ENCODE measurements at regions not wholly inside any gene's neighbourhood (a gene's known extent, or its start where the extent isn't known, plus 50 kb on each side); places are given as distances from the start of the nearest gene placed in this dataset.
"Not testable (repeated sequence)": the region's sequence is repeated elsewhere in the genome, so short reads cannot be mapped to it uniquely, and the experiment has no call there.

DNA sequence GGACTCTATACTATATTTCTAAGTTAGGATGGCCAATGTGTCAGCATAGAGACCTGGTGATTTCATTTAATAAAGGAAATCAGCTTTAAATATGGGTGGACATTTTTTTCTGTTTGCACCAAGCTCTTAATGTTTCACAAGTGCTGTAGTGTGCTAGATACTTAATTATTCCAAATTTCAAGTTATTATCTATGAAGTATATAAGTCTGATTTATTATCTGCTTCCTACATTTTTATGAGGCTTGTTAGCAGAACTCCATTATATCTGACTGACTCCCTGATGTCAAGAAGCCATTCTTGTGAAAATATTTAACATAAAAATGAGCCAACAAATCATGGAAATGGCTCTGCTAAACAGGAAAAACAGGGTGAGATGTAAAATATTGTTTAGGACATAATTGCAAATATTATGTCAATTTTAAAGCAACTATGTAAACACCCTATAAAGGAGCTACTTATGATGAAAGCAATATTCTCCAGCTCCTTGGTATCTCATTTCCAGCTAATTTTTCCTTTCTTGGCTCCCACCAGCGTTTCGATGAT lies 1415.2 kb downstream of the GATA3 start:
- FAIRE-seq = no peak

DNA sequence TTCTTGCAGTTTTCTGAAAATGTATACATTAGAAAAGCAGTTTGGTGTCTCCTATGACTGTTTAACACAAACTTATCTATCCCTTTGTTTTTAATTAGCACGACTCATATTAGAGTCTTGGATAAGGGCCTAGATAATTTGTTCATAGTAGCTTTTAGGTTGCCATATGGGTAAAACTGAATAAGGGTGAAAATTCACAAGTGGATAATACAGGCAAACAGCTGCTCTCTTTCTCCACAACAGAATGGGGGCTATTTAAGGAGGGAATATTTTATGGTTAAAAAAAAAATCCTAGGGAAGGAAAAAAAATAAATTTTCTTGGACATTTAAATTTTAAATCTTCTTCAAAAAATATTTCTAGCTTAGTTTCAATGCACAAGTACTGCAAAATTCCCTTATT lies 1416.1 kb downstream of the GATA3 start:
- FAIRE-seq = no peak

- no peak for FAIRE-seq
Observed at GRCh38 chr10:9501944-9502343, 1447.5 kb downstream of the GATA3 start.

DNA sequence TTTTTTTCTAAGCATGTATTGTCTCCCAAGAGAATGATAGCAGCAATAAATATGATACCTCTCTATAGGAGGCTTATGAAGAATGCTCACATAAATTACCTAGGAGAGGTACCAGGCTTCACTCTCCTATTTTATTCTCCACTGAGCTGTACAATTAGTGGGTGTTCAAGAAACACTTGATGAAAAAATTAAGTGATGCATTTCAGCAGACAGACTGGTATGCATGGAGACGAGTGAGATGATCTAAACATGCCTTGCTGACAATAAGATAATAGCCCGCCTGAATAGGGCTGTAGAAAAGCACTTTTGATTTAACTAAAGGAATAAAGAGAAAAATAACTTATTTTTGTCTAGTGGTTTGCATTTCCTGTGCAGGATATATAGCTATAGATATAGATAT lies 1449.7 kb downstream of the GATA3 start:
- FAIRE-seq = no peak

DNA sequence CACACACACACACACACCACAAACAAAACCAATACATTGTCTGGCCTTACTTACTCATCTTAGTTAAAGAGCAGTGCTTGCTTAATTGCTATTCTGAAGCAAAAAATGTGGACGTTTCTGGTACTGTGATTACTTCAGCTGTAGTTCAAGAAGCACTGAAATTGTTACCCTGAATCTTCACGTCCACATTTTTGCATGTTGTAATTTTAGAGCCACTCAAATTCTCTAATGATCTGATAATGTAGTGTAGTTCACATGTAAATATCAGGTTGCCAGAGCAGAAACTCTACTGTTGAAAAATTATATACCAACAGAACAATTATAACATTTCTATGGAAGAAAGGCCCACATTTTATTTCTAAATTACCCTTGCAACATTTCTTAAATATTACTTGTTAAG lies 1451.1 kb downstream of the GATA3 start:
- no peak for FAIRE-seq

- no peak for FAIRE-seq
Observed at GRCh38 chr10:9508606-9509005, 1454.1 kb downstream of the GATA3 start.

- FAIRE-seq = no peak
Observed at GRCh38 chr10:9510626-9511025, 1456.1 kb downstream of the GATA3 start.

DNA sequence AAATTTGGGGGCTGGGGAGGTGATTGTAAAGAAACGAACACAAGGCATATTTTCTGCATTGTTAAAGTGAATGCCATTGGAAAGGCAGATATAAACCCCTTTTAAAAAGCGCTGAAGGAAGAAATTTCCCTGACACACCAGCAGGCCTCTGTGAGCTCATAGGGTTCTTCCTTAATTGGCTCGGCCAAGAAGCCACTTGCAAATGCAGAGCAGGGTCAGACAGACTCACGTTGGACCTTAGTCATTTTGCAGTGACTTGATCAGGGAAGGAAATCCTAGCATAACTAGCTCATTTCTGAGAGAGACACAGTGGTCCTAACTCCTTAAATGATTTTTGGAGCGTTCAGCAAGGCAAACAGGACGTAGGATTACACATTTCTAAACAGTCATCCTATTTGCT lies 1461.4 kb downstream of the GATA3 start:
- no peak for FAIRE-seq

- no peak for FAIRE-seq
Observed at GRCh38 chr10:9535744-9536143, 1481.3 kb downstream of the GATA3 start.

DNA sequence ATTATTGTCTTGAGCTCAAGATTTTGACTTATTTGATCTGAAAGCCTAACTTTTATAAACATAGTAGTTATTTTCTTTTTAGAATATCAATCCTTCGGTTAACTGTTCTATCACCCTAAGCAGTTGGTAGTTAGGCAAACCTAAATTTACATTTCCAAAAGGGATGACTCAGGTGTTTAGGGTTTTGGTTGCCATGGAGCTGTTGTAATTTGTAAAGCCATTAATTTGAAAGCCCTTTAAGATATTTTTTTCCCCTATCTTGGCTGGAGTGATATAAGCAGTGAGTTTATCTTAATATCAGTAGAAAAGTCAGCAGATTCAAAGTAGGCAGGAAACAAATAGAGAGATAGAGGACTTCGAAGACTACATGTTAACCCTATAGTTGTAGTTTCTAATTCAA lies 1472.6 kb upstream of the CELF2 start:
- no peak for FAIRE-seq

GRCh38 chr10:9547936-9548904 lies 1469.5 kb upstream of the CELF2 start:
- no peak for FAIRE-seq

DNA sequence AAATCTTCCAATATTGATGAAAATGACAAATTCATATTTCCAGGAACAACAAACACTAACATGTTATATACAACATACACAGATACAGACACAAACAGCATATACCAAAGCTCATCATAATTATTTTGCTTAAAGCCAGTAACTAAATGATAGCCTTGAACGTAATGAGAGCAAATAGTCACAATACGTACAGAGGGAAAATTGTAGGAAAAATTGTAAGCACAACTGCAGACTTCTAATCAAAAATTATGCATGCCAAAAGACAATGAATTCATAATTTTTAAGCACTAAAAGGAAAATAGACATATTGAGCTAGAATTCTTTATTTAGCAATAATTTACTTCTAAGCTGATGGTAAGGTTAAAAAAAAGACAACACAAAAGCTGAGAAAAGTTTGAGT lies 1466.9 kb upstream of the CELF2 start:
- FAIRE-seq = no peak

GRCh38 chr10:9554321-9554720 lies 1463.4 kb upstream of the CELF2 start:
- FAIRE-seq = no peak

DNA sequence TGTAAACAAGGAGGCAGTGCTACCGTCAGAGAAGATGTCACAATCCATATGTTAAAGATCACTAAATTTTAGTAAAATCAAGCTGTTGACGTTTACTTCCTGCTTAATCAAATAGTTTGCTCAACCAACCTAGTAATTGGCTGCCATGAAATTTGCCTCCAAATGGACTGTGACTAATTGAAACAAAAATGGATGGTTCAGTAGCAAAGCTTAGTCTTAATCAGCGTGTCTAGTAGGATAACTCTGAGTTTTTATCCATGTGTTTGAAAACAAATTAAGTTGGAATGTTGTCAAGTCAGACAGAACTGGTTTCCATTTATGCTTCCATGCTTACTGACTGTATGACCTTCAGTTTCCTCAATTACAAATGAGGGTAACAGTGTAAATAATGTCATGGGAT lies 1456.7 kb upstream of the CELF2 start:
- FAIRE-seq = no peak

DNA sequence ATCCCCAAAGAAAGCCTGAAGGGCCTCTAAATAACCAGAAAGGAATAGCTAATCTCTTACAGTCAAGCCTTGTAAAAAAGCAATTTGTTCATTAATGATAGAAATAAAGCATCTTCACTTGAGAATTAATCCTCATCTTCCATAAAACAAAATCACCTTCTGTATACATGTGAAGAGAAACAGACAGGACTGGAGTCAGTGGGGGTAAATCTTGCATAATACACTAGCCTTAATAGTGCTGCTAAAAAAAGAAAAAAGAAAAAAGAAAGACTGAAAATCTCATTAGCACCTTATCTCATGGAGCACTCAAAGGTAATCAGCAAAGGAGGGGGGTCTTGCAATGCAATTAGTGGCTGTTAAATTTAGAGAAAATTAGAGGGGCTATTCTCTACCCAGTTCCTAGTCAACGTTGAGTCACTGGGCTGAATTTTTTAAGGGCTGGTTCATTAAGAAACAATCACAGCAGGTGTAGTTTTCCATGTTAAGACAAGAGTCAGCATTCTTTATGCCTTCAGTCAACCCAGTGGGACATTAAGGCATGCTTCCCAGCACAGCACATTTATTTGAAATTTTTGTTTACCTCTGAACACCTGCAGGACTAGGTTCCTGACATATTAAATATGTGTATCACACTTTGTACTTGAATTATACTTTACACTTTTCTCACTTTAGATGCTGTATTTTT lies 1455.7 kb upstream of the CELF2 start:
- no peak for FAIRE-seq

- no peak for FAIRE-seq
Observed at GRCh38 chr10:9577746-9578145, 1439.9 kb upstream of the CELF2 start.

- no peak for FAIRE-seq
Observed at GRCh38 chr10:9579110-9579705, 1438.5 kb upstream of the CELF2 start.

- not testable (repeated sequence) for FAIRE-seq
Observed at GRCh38 chr10:9582803-9583202, 1434.9 kb upstream of the CELF2 start.

DNA sequence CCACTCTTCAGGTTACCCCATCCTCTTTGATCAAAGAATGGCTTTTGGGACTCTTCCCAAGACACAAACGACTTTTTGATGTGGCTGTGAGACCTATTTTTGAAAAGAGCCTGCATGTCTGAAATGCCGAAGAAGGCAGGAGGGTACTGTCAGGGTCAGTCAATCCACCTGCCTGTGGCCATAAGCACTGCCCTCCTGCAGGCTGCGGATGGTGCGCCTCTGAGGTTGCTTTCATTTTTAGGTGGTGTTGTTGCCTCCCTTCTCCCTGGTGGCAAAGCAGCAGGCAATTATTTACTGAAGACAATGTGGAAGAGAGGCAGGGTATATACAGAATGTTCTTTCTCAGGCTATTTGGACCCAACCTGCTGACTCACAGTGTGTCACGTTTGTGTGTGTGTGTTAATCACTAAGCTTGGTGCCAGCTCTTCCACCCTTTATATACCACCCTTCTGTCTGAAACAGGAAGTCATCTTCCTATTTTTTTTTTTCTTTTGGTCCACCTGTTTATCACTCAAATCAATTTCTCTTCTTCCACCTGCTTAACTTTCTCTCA lies 1421.2 kb upstream of the CELF2 start:
- FAIRE-seq = no peak

DNA sequence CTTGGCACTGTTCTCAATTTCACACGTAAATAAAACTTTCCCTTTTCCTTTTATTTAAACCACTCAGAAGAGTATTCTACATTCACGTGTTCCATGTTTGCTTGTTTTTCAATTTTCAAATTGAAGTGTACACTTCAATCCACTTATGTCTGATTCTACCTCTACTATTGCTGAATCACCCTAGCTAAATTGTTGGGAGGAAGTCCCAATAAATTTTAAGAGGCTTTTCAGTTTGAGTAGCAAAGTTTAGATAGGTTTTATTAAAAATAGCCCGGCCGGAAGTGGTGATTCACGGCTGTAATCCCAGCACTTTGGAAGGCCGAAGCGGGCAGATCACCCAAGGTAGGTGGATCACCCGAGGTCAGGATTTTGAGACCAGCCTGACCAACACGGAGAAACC lies 1414.7 kb upstream of the CELF2 start:
- no peak for FAIRE-seq

DNA sequence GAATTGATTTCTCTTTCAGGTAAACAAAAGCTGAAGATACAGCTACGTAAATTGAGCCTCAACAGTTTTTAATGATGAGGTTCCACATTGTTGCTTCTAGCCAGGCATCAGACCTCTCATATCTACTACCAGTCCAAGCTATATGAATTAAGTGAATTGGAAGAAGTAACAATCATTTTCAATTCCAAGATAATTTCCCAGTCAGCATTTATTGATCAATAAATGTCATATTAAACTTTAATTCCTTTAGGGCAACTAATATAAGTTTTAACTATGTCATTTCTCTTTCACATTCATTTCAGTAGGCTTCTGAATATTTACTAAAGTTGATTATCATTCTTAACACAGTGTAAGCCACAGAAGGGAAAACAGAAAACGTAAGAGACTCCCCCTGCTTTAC lies 1413.7 kb upstream of the CELF2 start:
- FAIRE-seq = no peak

DNA sequence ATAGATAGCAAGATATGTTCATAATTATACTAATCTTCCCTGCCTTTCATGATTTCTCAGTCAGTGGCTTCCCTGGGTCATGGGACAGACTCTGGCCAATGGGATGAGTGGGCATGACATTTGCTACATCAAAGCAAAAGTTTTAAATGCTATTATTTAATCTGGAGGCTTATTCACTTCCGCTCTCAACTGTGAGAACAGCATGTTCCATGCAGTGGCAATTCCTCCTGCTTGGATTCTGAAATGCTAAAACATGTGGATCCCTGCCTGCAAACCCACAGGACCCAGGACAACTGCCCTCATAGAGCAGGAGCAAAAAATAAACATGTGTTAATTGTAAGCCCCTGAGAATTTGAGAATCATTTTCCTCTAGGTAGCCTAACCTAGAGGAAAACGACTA lies 1412.4 kb upstream of the CELF2 start:
- no peak for FAIRE-seq

GRCh38 chr10:9608602-9609001 lies 1409.1 kb upstream of the CELF2 start:
- no peak for FAIRE-seq
